ENCODE measurements at regions not wholly inside any gene's neighbourhood (a gene's known extent, or its start where the extent isn't known, plus 50 kb on each side); places are given as distances from the start of the nearest gene placed in this dataset.
A peak's percentile ranks its signal among the peaks of the same experiment; 100 is the strongest.

DNA sequence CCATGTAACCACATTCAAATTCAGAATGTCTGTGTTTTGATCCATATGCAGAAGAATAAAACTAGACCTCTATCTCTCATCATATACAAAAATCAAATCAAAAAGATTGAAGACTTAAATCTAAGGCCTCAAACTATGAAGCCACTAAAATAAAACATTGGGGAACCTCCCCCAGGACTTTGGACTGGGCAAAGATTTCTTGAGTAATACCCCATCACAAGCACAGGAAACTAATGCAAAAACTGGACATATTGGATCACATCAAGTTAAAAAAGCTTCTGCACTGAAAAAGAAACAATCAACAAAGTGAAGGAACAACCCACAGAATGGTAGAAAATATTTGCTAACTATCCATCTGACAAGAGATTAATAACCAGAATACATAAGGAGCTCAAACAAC lies 266.8 kb downstream of the EPM2A start:
- in situ Hi-C loops (cut with MboI; ENCODE audit: low pct_unique_long_range_greater_than_20kb in 2 of 9, low sequenced_read_pairs in 9 of 9, unreplicated experiment in 9 of 9) = no loop called here
- H3K4me1 ChIP-seq (replicated peaks in 1 of 2) = no peaks in the 10 kb centered on the region
- no peak for ATAC-seq (replicated peaks in 6 of 8)
- H3K4me3 ChIP-seq = no peak overlapping the region
- no peak overlapping the region for H3K27ac ChIP-seq

DNA sequence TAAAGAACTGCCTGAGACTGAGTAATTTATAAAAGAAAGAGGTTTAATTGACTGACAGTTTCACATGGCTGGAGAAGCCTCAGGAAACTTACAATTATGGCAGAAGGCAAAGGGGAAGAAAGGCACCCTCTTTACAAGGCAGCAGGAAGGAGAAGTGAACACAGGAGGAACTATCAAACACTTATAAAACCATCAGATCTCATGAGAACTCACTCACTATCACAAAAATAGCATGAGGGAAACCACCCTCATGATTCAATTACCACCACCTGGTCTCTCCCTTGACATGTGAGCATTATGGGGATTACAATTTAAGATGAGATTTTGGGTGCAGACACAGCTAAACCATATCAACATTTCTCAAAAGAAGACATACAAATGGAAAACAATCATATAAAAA lies 266.3 kb downstream of the EPM2A start:
- no peaks in the 10 kb centered on the region for H3K4me1 ChIP-seq (replicated peaks in 1 of 2)
- in situ Hi-C loops (cut with MboI; ENCODE audit: low pct_unique_long_range_greater_than_20kb in 2 of 9, low sequenced_read_pairs in 9 of 9, unreplicated experiment in 9 of 9) = no loop called here
- no peak overlapping the region for H3K4me3 ChIP-seq
- no peak for ATAC-seq (replicated peaks in 6 of 8)
- H3K27ac ChIP-seq = no peak overlapping the region

DNA sequence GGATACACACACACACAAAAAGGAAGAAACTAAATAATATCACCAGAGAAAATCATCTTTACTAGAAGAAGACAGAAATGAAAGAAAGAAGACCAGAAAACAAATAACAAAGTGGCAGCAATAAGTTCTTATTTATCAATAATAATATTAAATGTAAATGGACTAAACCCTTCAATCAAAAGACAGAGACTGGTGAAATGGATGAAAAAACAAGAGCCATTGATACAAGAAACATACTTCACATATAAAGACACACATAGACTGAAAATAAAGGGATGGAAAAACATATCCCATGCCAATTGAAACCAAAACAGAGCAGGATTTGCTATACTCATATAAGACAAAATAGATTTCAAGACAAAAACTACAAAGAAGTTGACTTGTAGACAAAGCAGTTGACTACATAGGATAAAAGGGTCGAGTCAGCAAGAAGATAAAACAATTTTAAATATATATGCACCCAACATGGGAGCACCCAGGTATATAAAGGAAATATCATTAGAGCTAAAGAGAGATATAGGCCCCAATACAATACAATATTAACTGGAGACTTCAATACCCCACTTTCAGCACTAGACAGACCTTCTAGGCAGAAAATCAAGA lies 259.4 kb downstream of the EPM2A start:
- in situ Hi-C loops (cut with MboI; ENCODE audit: low pct_unique_long_range_greater_than_20kb in 2 of 9, low sequenced_read_pairs in 9 of 9, unreplicated experiment in 9 of 9) = no loop called here
- H3K4me1 ChIP-seq (replicated peaks in 1 of 2) = no peaks in the 10 kb centered on the region
- H3K4me3 ChIP-seq = no peak overlapping the region
- no peak overlapping the region for H3K27ac ChIP-seq
- 0 to 63% (median 15%) methylated on average over 1 of the region's 1 CpG for WGBS, 10 experiments
- no peak for ATAC-seq (replicated peaks in 6 of 8)

DNA sequence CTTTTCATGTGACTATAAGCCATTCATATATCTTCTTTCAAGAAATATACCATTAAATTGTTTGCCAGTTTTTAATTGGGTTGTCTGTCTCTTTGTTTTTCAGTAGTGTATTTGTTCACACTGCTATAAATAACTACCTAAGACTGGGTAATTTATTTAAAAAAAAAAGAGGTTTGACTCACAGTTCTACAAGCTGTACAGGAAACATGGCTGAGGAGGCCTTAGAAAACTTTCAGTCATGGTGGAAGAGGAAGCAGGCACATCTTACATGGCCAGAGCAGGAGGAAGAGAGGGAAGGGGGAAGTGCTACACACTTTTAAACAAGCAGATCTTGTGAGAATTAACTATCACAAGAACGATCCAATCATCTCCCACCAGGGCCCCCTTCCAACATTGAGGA lies 255.3 kb downstream of the EPM2A start:
- Histone ChIP-seq H3K27ac (no peak overlapping the region), H3K4me3 (no peak overlapping the region), H3K4me1 (replicated peaks in 1 of 2) (peaks cover 0 to 13% of the 10 kb centered on the region in 2 donors)
- ATAC-seq (replicated peaks in 6 of 8) = no peak
- 40 to 100% (median 67%) methylated on average over 1 of the region's 1 CpG; no CpG with 5 or more reads in 5 of the 10 experiments for WGBS, 10 experiments
- in situ Hi-C loops (cut with MboI; ENCODE audit: low pct_unique_long_range_greater_than_20kb in 2 of 9, low sequenced_read_pairs in 9 of 9, unreplicated experiment in 9 of 9) = no loop called here

DNA sequence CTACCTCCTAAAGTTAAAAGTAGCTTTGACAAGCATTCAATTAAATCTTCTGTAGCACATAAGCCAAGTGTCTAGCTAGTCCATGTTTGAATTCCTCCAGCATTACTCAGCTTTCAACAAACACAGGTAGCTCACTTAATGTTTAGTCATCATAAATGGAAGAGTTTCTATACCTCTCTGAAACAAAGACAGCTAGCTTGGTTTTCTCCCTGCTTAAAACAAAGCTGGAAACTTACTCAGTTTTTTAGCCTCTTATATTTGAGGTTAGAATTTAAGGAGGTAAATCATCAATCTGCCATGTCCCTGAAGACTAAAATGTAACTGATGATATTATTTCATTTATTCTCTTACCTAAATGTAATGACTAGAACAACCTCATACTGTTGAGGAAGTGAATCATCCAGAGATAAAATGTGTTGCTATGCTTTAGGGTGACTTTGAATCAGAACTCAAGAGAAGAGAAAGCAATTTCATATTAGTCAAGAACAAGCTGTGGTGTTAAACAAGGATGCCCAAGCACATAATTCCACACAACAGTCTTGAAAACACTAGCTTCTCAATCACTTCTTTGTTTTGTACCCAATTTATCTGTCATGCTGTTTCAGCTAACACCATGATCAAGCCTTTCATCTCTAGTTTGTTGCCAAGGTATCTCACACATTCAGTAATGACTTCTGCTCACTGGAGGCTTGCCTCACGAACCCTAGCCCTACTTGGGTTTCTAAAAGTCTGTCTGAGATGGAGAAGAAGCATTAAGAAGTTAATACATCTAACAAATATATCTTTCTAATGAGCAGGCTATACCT lies 251.9 kb downstream of the EPM2A start:
- no peak overlapping the region for H3K27ac ChIP-seq
- peak in 1 of 8 experiments; percentile 17 for ATAC-seq (replicated peaks in 6 of 8)
- H3K4me1 ChIP-seq (replicated peaks in 1 of 2) = peaks cover 0 to 13% of the 10 kb centered on the region in 2 donors
- WGBS, 10 experiments = 0 to 100% (median 22%) methylated on average over 1 of the region's 1 CpG; no CpG with 5 or more reads in 3 of the 10 experiments
- in situ Hi-C loops (cut with MboI; ENCODE audit: low pct_unique_long_range_greater_than_20kb in 2 of 9, low sequenced_read_pairs in 9 of 9, unreplicated experiment in 9 of 9) = no loop called here
- H3K4me3 ChIP-seq = no peak overlapping the region

DNA sequence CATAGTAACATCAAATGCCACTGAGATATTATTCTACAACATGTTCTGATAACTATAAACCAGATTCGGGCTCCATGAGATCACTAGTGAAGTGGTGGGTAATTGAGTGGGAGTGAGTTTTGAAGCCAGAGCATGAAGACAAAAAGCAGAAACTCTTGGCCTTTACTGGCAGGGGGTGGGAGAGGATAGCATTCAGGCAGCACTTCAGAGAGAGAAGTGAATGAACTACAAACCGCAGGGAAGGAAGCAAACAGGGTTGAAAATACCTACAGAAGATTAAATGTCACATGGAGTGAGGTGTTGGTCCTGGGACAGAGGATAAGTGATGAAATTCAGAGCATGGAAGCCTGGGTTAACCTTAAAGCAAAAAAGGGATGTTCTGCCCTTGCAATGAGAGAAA lies 250.0 kb downstream of the EPM2A start:
- in situ Hi-C loops (cut with MboI; ENCODE audit: low pct_unique_long_range_greater_than_20kb in 2 of 9, low sequenced_read_pairs in 9 of 9, unreplicated experiment in 9 of 9) = no loop called here
- ATAC-seq (replicated peaks in 6 of 8) = no peak
- peaks cover 0 to 13% of the 10 kb centered on the region in 2 donors for H3K4me1 ChIP-seq (replicated peaks in 1 of 2)
- no peak overlapping the region for H3K4me3 ChIP-seq
- H3K27ac ChIP-seq = no peak overlapping the region
- WGBS, 10 experiments = 0 to 83% (median 67%) methylated on average over 1 to 2 of the region's 2 CpGs; no CpG with 5 or more reads in 1 of the 10 experiments

DNA sequence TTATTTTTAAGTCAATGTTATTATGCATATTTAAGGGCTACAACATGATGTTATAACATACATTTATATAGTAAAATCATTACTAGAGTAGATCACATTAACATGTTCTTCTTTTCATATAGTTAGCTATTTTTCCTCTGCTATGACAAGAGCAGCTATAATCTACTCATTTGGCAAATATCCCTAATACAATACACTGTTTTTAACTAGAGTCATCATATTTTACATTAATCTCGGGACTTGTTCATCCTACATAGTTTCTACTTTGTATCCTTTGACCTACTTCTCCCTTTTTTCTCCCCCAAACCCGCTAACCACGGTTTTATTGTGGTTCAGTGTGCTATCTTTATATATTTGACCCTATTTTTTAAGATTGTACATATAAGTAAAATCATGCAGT lies 249.0 kb downstream of the EPM2A start:
- in situ Hi-C loops (cut with MboI; ENCODE audit: low pct_unique_long_range_greater_than_20kb in 2 of 9, low sequenced_read_pairs in 9 of 9, unreplicated experiment in 9 of 9) = no loop called here
- WGBS, 10 experiments = 0 to 83% (median 57%) methylated on average over 1 to 3 of the region's 3 CpGs; no CpG with 5 or more reads in 1 of the 10 experiments
- Histone ChIP-seq H3K27ac (no peak overlapping the region), H3K4me3 (no peak overlapping the region), H3K4me1 (replicated peaks in 1 of 2) (peaks cover 0 to 13% of the 10 kb centered on the region in 2 donors)
- no peak for ATAC-seq (replicated peaks in 6 of 8)

DNA sequence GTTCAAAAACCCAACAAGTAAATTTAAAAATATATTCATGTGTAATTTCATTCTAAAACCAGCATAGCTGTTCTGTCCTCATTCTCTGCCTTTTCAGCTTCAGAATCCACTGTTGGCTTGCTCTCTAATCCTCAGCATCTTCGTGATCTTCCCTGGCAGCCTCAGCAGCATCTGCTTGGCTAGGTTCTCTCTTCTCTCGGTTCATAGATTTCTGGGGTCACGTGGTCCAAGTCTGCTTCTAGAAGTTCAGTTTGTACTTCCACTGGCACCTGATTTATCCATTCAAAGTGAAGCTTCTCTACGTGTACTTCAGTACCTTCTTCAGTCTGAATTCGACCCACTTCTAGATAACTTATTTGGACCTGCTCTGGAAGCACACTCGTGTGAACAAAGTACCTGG lies 245.7 kb downstream of the EPM2A start:
- ATAC-seq (replicated peaks in 6 of 8) = no peak
- H3K4me3 ChIP-seq = no peak overlapping the region
- in situ Hi-C loops (cut with MboI; ENCODE audit: low pct_unique_long_range_greater_than_20kb in 2 of 9, low sequenced_read_pairs in 9 of 9, unreplicated experiment in 9 of 9) = no loop called here
- WGBS, 10 experiments = 39 to 100% (median 73%) methylated on average over 1 to 6 of the region's 6 CpGs; no CpG with 5 or more reads in 1 of the 10 experiments
- H3K4me1 ChIP-seq (replicated peaks in 1 of 2) = no peaks in the 10 kb centered on the region
- H3K27ac ChIP-seq = no peak overlapping the region

DNA sequence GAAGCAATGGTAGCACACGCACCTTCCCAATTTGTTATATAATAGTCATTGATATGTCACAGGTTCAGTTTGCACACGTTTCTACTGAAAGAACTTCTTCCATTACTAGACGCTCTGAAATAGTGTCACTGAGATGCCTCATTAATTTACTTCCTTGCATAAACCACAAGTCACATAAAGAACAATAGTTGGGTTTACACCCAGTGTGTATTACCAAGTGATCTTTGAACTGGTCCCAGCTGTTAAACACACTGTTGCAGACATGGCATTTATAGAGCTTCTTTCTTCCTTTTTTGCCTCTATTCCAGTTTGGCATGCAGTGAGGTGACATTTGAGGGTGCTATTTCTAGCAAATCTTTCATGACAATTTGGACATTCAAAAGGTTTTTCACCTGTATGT lies 245.3 kb downstream of the EPM2A start:
- in situ Hi-C loops (cut with MboI; ENCODE audit: low pct_unique_long_range_greater_than_20kb in 2 of 9, low sequenced_read_pairs in 9 of 9, unreplicated experiment in 9 of 9) = no loop called here
- 50 to 100% (median 90%) methylated on average over 1 to 3 of the region's 3 CpGs; no CpG with 5 or more reads in 3 of the 10 experiments for WGBS, 10 experiments
- peak in 2 of 8 experiments; percentile 48 to 63 for ATAC-seq (replicated peaks in 6 of 8)

DNA sequence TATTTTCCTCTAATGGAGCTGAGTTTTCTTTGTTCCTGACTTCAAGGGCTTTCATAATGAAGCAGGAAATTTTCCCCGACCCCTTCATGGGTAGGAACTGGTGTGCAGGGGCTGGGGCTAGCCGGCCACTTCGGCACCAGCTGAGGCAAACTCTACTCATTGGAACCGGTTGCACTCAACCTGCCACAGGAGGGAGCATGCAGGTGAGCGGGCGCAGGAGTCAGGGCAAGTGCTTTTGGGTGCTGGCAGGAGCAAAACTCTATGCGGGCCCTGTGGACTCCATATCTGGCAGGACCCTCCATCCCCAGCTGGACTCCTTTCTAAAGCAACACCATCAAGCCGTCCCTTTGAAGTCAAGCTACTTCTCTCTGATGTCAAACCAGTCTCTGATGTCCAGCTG lies 244.2 kb downstream of the EPM2A start:
- 17 to 100% (median 63%) methylated on average over 1 to 7 of the region's 8 CpGs; no CpG with 5 or more reads in 2 of the 10 experiments for WGBS, 10 experiments
- in situ Hi-C loops (cut with MboI; ENCODE audit: low pct_unique_long_range_greater_than_20kb in 2 of 9, low sequenced_read_pairs in 9 of 9, unreplicated experiment in 9 of 9) = no loop called here
- no peak overlapping the region for H3K27ac ChIP-seq
- ATAC-seq (replicated peaks in 6 of 8) = no peak
- no peaks in the 10 kb centered on the region for H3K4me1 ChIP-seq (replicated peaks in 1 of 2)
- H3K4me3 ChIP-seq = no peak overlapping the region

More for the DNA sequence above, 245.3 kb downstream of the EPM2A start:
- no peaks in the 10 kb centered on the region for H3K4me1 ChIP-seq (replicated peaks in 1 of 2)
- H3K27ac ChIP-seq = no peak overlapping the region
- no peak overlapping the region for H3K4me3 ChIP-seq

DNA sequence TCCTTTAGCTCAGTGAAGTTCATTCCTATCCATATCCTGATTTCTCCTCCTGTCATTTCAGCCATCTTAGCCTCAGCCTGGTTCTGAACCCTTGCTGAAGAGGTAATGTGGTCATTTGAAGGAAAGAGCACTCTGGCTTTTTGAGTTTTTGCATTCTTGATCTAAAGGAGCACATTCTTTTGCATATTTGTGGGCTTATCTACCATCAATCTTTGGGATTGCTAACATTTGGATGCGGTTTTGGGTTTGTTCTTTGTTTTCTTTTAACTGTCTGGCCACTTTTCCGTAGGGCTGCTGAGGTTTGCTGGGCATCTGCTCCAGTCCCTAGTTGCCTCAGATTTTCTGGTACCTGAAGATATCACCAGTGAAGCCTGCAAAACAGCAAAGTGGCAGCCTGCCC lies 238.3 kb downstream of the EPM2A start:
- no peak for ATAC-seq (replicated peaks in 6 of 8)
- Histone ChIP-seq H3K27ac (no peak overlapping the region), H3K4me3 (no peak overlapping the region), H3K4me1 (replicated peaks in 1 of 2) (no peaks in the 10 kb centered on the region)
- in situ Hi-C loops (cut with MboI; ENCODE audit: low pct_unique_long_range_greater_than_20kb in 2 of 9, low sequenced_read_pairs in 9 of 9, unreplicated experiment in 9 of 9) = no loop called here
- 7 to 86% (median 28%) methylated on average over 1 to 2 of the region's 2 CpGs; no CpG with 5 or more reads in 3 of the 10 experiments for WGBS, 10 experiments

DNA sequence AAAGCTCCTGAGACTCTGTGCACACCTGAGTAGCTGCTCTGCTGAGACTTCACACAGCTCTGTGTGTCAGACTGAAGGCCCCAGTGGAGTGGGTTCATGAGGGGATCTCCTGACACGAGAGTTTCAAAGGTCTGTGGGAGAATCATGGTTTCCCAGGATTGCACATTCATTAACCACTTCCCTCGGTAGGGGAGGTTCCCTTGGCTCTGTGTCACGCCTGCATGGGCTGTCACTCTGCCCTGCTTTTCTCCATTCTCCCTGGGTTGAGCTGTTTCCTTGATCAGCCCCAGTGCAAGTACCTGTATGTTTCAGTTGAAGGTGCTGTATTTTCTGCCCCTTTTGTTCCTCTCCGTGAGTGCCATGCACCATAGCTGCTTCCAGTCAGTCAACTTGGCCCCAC lies 236.9 kb downstream of the EPM2A start:
- ATAC-seq (replicated peaks in 6 of 8) = peak in 1 of 8 experiments; percentile 42
- in situ Hi-C loops (cut with MboI; ENCODE audit: low pct_unique_long_range_greater_than_20kb in 2 of 9, low sequenced_read_pairs in 9 of 9, unreplicated experiment in 9 of 9) = no loop called here
- no peak overlapping the region for H3K27ac ChIP-seq
- H3K4me3 ChIP-seq = no peak overlapping the region
- no peaks in the 10 kb centered on the region for H3K4me1 ChIP-seq (replicated peaks in 1 of 2)
- WGBS, 10 experiments = 43 to 83% (median 75%) methylated on average over 1 to 3 of the region's 4 CpGs; no CpG with 5 or more reads in 3 of the 10 experiments

DNA sequence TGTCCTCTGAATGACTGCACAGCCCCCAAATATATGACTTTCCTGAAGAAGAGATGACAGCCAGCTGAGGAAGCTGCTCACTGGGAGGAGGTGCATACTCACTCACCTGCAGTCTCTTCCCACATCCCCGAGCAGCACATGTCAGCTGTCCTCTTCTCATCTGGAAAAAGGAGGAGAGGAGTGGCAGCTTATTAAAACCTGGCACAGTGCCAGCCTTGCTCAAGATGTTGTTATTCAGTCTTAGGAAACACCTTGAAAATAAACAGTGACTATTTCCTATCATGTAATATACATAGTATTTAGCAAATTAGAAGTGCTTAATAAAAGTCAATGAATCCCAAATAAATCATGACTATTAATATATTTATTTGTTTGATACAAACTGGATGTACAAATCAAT lies 232.9 kb downstream of the EPM2A start:
- in situ Hi-C loops (cut with MboI; ENCODE audit: low pct_unique_long_range_greater_than_20kb in 2 of 9, low sequenced_read_pairs in 9 of 9, unreplicated experiment in 9 of 9) = no loop called here
- ATAC-seq (replicated peaks in 6 of 8) = peak in 2 of 8 experiments; percentile 31 to 53
- Histone ChIP-seq H3K27ac (no peak overlapping the region), H3K4me1 (replicated peaks in 1 of 2) (no peaks in the 10 kb centered on the region), H3K4me3 (no peak overlapping the region)
- 0 to 80% (median 60%) methylated on average over 1 of the region's 1 CpG; no CpG with 5 or more reads in 6 of the 10 experiments for WGBS, 10 experiments

DNA sequence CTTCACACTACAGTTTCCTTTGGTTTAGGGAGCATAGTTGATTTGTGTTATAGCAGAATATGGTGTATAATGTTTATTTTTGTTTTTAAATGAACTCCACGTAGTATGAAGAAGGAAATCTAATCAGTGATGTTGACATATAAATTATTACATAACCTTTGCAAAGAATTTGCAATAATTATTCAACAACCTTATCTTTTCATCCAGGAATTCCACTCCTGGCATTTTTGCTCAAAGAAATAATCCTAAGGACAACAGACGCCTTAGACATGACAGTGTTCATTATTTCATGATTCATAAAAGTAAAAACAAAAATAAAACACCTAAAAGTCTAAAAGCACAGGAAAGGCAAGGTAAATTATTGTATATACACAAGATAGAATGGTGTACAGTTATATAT lies 229.2 kb downstream of the EPM2A start:
- H3K4me1 ChIP-seq (replicated peaks in 1 of 2) = no peaks in the 10 kb centered on the region
- H3K27ac ChIP-seq = no peak overlapping the region
- no peak overlapping the region for H3K4me3 ChIP-seq
- whole genome bisulfite sequencing, 10 experiments = 0 to 70% (median 40%) methylated on average over 1 to 2 of the region's 2 CpGs
- in situ Hi-C loops (cut with MboI; ENCODE audit: low pct_unique_long_range_greater_than_20kb in 2 of 9, low sequenced_read_pairs in 9 of 9, unreplicated experiment in 9 of 9) = no loop called here
- ATAC-seq (replicated peaks in 6 of 8) = no peak

All from motor neuron (in vitro differentiated cells).